GM21717 (cell line): ENCODE measurements at regions not wholly inside any gene's neighbourhood (a gene's known extent, or its start where the extent isn't known, plus 50 kb on each side); places are given as distances from the start of the nearest gene placed in this dataset.
"Not testable (repeated sequence)": the region's sequence is repeated elsewhere in the genome, so short reads cannot be mapped to it uniquely, and the experiment has no call there.

Source experiments
- ATAC-seq: cut with Tn5 transposase; IDR thresholded peaks from one replicate; pipeline ENCODE4 v1.9.1; 2021; ENCODE audit warnings: mild to moderate bottlenecking, moderate library complexity; ENCODE audit not compliant: unreplicated experiment

GRCh38 chr1:193914871-193915270, 728.5 kb upstream of the B3GALT2 start:
- ATAC-seq, result no peak

DNA sequence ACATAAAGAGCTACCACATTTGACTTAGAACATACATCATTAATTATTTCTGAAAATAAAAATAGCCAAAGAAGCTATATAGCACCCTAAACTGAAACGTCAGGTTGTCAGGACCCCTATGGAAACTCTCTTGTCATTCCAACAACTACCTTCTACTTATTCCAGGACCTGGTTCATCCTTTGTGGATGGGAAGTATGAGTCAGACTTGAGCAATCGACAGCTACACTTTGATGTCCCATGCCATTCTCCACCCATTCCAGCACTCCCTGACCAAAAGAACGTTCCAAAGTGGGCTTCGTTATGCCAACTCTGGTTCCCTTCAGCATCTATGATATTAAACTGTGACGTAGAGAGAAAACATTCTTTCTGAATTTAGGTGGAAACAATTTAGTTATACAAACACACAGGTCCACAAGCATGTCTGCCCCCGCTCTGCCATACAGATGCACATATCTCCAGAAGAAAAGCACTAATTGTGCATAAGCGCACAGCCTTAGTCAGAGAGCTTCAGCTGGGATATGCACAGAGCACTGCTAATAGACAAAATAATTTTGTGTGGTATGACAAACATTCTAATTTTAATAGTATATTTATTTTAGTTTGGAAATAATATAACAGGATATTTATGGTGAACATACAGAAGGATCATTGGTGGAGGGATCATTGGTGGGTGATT, 723.1 kb upstream of the B3GALT2 start:
- ATAC-seq, result no peak

- ATAC-seq, result no peak
Observed at GRCh38 chr1:193905288-193906085, 719.1 kb upstream of the B3GALT2 start.

GRCh38 chr1:193891788-193892187, 705.4 kb upstream of the B3GALT2 start:
- no peak for ATAC-seq

DNA sequence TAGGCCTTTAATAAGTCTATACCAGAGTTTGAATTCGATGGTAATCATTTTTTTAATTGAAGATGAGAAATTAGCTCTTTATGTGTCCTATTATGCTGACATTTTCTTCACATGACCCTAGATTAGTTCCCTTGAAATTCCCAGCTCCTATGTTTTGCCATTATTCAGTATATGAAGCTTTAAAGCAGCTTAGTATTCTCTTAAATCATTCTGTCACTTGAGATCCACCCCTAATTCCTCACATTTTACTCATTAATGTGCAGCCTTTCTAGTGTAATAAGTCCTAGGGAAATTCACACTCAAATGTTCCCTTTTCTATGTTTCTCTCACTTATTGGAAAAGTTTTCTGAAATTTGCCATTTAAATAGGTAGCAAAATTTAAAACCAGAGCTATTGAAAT, 704.5 kb upstream of the B3GALT2 start:
- ATAC-seq, result no peak

GRCh38 chr1:193884848-193885558, 698.6 kb upstream of the B3GALT2 start:
- no peak for ATAC-seq

DNA sequence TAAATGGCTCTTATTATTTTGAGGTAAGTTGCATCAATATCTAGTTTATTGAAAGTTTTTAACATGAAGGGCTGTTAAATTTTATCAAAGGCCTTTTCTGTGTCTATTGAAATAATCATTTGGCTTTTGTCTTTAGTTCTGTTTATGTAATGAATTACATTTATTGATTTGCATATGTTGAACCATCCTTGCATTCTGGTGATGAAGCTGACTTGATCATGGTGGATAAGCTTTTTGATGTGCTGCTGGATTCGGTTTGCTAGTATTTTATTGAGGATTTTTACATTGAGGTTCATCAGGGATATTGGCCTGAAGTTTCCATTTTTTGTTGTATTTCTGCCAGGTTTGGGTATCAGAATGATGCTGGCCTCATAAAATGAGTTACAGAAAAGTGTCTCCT, 691.5 kb upstream of the B3GALT2 start:
- ATAC-seq, result not testable (repeated sequence)

- ATAC-seq, result no peak
Observed at GRCh38 chr1:193868425-193868824, 682.0 kb upstream of the B3GALT2 start.

GRCh38 chr1:193856261-193856660, 669.8 kb upstream of the B3GALT2 start:
- no peak for ATAC-seq

DNA sequence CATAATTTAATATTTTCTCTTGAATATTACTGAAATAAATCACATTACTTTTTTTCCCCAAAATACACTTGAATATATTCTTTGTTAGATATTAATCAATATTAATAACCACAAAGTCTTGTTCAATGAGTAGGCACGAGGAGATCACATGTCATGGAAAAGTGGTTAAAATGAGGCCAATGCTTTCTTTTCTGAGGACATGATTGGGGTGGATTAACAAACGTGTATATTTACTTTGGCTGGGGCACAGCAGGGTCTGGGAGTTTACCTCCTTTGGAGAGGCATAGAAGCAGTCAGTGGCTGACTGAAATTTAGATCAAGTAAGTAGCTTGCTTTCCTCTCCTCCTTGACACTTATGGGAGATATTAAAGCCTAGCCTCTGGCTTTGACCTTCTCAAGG, 664.3 kb upstream of the B3GALT2 start:
- no peak for ATAC-seq

DNA sequence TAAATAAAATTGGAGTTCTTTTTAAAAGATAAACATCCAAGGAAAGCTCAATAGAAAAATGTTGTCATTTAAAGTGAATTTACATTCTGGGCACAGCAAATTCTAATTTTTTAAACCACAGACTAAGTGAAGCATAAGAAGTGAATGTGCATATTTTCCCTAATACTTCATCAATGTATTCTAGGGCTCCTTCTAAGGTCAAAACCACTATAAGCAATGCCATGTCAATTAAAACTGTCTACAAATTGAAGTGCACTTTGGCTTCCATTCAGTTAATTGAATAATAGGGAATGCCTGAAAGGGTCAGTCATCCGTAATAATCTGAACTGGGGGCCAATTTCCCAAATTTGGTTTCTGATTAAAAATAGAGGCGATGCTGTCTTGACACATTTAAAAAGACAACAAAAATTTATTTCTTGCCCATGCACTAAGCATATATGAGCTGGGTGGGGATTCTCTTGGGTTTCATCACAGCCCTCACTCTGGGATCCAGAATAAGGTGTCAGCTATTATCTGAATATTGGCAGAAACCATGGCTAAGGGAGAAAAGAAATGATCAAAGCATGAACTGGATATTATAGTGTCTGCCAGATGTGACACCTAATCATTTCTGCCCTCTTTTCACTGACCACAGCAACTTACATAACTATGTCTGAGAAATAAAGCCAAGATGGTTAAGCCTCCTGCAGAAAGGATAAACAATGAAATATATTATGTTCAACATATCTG, 660.6 kb upstream of the B3GALT2 start:
- no peak for ATAC-seq

GRCh38 chr1:193846411-193846810, 660.0 kb upstream of the B3GALT2 start:
- no peak for ATAC-seq

GRCh38 chr1:193841857-193842256, 655.4 kb upstream of the B3GALT2 start:
- no peak for ATAC-seq

GRCh38 chr1:193831465-193831864, 645.1 kb upstream of the B3GALT2 start:
- ATAC-seq, result no peak

DNA sequence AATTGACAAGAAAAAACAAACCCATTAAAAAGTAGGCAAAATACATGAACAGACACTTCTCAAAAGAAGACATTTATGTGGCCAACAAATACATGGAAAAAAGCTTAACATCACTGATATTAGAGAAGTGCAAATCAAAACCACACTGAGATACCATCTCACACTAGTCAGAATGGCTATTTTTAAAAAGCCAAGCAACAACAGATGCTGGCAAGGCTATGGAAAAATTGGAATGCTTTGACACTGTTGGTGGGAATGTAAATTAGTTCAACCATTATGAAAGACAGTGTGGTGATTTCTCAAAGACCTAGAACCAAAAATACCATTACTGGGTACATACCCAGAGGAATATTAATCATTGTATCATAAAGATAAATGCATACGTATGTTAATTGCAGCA, 641.1 kb upstream of the B3GALT2 start:
- no peak for ATAC-seq

GRCh38 chr1:193819376-193819775, 633.0 kb upstream of the B3GALT2 start:
- ATAC-seq, result no peak

DNA sequence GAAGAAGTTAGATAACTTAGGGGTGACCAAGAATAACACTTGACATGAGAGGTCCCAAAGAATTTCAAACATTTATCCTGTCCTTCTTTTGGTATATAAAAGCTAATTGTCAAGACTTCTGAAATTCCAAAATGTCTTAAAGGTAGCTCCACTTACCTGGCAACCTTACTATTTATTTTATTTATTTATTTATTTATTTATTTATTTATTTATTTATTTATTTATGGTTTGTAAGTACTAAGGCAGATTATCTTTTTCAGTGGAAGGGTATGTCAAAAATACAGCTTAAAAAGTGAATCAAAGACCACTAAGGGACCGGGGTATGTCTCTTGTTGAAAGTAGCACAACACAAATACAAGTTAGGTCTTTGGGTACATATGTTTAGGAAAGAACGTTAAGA, 620.8 kb upstream of the B3GALT2 start:
- no peak for ATAC-seq

- no peak for ATAC-seq
Observed at GRCh38 chr1:193806079-193807048, 620.0 kb upstream of the B3GALT2 start.

- ATAC-seq, result no peak
Observed at GRCh38 chr1:193799948-193800690, 613.7 kb upstream of the B3GALT2 start.
